ENCODE measurements at regions not wholly inside any gene's neighbourhood (a gene's known extent, or its start where the extent isn't known, plus 50 kb on each side); places are given as distances from the start of the nearest gene placed in this dataset.

DNA sequence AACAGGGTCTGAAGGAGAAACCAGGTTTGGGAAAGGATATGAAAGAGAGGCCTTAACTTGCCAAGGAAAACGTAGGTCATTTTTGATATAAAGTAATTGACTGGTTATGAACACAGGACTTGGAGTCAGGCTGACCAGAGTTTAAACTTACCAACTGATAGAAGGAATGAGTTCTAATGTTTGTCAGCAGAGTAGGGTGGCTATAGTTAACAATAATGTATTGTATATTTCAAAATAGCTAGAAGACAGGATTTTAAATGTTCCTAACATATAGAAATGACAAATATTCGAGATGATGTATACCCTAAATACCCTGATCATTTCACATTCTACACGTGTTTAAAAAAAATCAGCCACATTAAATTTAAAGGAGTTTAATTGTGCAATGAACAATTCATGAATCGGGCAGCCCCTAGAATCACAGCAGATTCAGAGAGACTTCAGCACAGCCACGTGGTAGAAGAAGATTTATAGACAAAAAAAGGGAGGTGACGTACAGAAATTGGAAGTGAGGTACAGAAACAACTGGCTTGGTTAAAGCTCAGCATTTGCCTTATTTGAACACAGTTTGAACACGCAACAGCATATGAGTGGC is 52.5 kb upstream of the PLEKHG7 start:
- no peak for DNase-seq

- DNase-seq = peak; percentile 64
Measured at GRCh38 chr12:92649511-92650227, 53.1 kb upstream of the PLEKHG7 start.

GRCh38 chr12:92648242-92649031 is 54.4 kb upstream of the PLEKHG7 start:
- no peak for DNase-seq

GRCh38 chr12:92641291-92641690 is 61.5 kb upstream of the PLEKHG7 start:
- no peak for DNase-seq

DNA sequence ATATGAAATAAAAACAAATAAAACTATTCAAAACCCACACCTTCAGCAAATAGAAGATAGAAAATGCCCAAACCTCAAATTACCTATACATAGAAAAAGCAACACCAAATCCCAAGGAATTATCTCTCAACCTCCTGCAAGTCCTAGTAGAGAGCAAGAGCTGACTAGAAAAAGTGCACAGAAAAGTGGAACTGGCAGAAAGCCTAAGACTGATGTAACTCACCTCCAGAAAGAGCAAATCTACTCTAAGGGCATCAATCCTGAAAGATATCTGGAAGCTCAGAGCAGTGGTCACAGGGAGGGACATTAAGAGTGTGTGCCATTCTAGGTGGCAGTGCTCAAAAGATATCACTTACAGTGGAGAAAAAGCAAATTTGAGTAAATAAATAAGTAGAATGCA is 62.1 kb upstream of the PLEKHG7 start:
- no peak for DNase-seq

DNA sequence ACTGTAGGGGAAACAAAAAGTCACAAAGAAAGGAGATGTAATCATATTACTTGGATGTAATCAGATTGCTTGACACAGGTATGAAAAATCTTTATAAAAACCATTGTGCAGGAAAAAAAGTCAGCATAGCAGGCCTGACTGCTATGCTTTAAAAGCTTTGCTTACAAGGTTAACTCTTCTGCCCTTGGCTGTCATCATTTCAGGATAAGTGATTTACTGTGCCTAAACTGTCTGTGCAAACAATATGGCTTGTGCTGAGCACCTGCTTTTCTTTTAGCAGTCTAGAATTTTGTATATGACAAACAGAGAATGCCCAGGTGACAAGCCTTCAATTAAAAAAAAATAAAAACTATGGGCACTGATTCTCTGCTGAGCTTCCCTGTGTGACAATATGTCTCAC is 63.8 kb upstream of the PLEKHG7 start:
- DNase-seq = peak; percentile 69

DNA sequence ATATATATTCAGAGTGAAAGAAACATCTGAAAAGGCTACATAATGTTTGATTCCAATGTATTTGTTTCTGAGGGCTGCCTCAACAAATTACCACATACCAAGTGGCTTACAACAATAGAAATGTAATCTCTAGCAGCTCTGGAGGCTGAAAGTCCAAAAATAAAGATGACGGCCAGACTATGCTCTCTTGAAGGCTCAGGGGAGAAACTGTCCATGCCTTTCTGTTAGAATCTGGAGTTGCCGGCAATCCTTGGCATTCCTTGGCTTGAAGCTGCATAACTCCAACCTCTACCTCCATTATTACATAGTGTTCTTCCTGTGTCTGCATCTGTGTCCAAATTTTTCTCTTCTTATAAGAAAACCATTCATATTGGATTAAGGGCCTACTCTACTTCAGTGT is 68.1 kb upstream of the PLEKHG7 start:
- DNase-seq = no peak

DNA sequence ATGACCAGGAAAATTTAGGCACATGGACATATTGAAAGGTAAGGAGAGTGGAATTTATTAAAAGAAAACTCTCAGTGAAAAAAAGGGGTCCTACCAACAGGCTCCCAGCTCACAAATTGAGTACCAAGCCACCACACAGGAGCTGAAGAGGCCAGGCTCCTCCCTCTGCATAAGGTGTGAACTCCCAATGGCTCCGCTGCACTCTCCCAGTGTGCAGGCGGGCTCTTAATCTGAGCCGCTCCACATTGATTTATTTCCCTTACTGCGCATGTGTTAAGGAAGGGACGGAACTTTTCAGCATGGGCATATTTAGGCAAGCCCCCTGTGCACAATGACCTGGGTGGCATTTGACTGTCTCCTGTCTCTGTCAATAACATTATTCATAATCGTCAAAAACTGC is 68.6 kb upstream of the PLEKHG7 start:
- DNase-seq = no peak

GRCh38 chr12:92630968-92631367 is 71.8 kb upstream of the PLEKHG7 start:
- no peak for DNase-seq

DNA sequence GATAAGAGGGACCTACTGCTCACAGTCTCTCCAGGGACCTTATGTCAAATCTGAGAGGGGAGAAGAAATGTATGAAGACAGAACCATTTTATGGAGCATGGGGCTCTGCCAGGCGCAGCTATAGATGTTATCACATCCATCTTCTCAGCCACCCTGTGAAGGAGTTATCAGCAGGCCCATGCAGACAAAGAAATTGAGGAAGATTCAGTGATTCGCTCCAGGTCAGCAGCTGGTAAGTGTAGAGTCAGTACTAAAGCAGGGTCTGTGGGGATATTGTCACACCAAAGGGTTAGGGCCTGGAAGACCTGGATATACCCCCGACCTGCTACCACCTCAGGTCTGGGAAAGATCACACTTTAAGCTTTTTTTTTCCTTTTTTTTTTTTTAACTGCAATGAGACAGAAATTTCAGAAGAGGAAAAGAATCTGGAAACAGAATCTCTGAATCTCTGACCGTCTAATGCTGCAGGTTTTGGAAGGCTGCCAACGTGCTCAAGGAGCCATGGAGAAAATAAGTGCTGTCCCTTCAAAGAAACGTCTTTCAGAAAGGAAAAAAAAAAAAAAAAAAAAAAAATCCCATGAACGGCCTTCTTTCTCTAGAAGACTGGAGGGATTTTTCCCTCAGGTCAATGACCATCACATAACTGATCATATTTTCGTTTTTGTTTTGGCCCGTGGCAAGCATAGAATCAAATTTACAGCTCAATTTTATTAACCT is 73.3 kb upstream of the PLEKHG7 start:
- no peak for DNase-seq

DNA sequence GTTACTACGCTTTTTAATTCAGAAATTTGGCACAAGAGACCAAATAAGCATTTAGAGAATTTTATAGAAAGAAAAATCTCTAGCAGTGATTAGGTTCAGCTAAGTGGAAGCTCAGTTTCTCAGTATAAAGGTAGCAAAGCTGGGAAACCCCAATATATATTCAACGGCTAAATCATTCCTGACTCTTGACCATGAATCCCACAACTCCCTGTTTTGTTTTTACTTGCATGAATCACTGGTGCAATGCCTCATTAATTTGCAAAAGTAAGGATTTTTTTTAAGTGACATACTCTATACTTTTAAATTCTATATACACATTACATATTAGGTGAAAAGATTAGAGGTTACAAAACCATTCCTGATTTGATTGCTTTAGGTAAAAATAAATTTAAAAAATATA is 74.3 kb upstream of the PLEKHG7 start:
- DNase-seq = no peak

DNA sequence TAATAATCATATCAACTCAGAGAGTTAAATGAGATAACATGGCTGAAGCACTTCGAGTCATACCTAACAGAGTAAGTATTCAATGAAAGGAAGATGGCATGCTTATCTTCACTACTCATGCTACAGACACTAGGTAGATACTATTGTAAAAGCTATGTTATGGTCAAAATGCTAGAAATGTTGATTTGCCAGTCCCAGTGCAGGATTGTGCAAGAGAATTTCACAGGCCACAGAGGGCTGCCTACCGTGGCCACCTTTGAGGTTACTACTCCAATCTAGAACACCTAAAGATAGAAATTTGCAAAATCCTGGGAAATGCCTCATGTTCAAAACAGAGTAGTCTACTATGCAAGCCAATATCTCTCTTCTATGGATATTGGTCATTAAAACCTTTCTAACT is 75.3 kb upstream of the PLEKHG7 start:
- DNase-seq = no peak

DNA sequence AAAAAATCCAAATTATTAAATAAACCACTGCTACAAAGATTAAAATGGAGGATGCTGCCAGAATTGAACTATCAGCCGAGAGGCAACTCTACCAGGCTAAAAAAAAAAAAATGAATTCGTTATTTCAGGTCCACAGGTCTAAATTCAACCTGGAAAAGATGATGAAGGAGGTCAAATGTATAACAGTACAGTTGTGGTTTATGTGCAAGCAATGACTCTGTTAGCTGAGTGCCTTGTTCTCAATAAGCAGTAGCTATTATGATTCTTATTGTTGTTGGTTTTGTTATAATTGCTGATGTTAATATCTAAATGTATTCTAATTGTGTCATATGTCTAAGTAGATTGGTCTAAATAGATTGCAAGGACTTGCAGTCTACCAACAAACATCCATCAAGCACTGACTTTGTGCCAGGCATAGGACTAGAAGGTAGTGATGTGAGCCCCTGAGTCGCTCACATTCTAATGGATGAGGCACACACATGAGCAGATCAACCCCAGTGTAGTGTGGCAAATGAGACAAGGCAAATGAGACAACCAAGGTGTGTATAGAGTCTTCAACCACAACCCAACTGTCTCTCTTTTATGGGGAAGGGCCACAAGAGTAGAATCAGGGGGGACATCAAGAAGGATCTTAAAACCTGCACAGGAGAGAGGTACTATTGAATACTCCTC is 77.0 kb upstream of the PLEKHG7 start:
- no peak for DNase-seq

GRCh38 chr12:92624236-92624635 is 78.6 kb upstream of the PLEKHG7 start:
- no peak for DNase-seq

DNA sequence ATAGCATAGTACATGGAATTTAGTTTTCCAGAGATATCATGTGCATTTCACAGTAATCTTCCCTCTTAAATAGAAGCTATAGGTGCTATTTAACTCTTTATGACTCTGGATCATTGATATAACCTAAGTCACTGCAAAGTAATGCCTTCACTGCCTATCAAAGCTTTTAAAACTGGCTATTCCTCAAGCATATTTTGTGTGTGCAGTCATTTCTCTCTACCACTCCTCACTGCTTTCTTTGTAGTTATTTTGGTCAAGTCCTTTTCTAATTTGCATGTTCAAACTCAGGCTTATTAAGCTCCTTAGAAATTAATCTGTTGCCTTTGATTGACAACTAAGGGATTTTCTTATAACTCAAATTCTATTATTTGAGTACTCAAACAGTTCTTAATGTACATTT is 79.4 kb upstream of the PLEKHG7 start:
- no peak for DNase-seq

- no peak for DNase-seq
Measured at GRCh38 chr12:92621833-92622232, 81.0 kb upstream of the PLEKHG7 start.

DNA sequence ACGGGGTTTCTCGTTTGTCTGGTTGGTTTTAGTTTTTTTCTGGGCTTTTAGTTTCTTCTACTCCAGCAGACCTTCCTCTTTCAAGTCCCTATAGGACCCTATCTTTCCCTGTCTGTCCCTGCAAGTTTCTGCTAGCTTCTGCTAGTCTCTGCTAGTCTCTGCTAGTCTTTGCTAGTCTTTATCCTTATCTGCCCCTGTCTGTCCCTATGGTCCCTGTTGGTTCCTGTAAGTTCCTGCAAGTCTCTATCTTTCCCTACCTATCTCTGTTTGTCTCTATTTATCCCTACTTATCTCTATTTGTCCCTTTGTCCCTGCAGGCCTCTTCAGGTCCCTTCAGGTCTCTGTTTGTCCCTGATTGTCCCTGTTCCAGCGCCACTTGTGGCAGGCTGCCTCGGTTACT is 81.5 kb upstream of the PLEKHG7 start:
- no peak for DNase-seq

GRCh38 chr12:92619730-92620684 is 82.8 kb upstream of the PLEKHG7 start:
- DNase-seq = no peak

GRCh38 chr12:92619026-92619425 is 83.8 kb upstream of the PLEKHG7 start:
- no peak for DNase-seq

DNA sequence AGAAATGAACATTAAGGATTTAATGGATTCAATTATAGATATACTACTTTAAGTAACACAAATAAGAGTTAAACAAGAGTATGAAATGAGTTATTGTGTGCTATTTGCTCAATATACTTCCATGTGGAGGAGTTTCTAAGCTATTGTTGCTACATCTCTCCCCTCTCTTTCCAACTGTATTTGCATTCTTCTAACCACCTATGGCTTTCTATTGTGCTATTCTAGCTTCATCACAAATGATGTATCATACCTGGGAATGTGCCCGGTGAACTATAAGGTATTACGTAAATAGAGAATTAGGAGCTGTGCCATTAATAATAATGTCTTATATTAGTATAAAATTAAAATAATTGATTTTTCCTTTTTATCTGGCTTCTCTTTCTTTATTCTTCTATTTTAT is 87.1 kb upstream of the PLEKHG7 start:
- no peak for DNase-seq

DNA sequence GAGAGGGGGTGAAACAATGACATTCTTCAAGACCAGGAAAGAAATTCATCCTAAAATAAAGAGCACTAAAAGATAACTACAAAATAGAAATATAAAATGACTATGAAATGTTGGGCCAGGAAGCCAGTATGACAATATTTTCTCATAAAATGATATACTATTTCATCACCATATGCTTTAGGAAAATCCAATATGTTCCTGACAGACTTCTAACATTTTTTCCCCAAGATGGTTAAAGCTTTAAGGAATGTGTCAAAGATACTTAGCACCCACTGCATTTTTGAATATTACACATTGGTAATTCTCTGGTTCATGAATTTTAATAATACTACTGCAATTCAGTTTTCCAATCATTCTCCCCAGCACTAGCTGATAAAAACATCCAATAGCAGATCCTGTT is 87.7 kb upstream of the PLEKHG7 start:
- no peak for DNase-seq

DNA sequence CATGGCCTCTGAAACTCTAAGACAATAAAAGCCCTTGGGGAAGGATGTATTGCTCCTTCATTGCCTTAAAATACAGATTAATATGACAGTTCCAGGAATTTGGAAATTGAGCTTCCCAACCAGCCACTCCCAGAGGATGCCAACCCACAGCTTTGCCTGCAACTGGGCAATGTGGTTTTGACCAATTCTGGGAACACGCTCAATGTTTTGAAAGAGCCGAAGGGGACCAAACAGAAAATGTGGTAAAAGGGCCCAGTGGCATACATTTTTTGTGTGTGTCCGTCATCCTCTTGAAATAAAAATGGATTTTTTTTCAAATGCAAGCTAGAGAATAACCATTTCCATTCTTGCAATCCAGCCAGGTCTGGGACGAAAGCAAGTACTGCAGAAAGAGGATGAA is 88.3 kb upstream of the PLEKHG7 start:
- no peak for DNase-seq

Data from NCI-H510A treated with DMSO at 0.1 percent for 48 hours (cell line).